ENCODE measurements at regions not wholly inside any gene's neighbourhood (a gene's known extent, or its start where the extent isn't known, plus 50 kb on each side); places are given as distances from the start of the nearest gene placed in this dataset.
"Not testable (repeated sequence)": the region's sequence is repeated elsewhere in the genome, so short reads cannot be mapped to it uniquely, and the experiment has no call there.

- DNase-seq = not testable (repeated sequence)
Measured at GRCh38 chr10:59053502-59053901, 122.9 kb upstream of the PHYHIPL start.

DNA sequence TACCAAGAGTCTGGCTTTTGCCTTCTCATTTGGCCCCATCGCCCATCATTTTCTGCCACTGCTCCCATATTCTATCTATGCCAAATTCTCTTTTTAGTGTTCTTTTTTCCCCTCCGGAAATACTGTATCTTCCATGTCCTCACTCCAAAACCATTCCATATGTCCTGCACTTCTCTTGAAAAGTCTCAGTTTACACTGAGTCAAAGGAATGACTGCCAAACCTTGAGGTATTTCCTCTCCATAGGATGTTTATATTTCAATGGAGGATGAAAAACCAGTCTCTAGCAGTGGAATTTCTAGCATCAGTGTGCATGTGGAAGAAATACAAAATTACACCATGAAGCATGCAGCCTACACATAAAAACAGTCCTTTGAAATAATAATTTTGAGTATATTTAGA, 121.4 kb upstream of the PHYHIPL start:
- DNase-seq = no peak

- DNase-seq = no peak
Measured at GRCh38 chr10:59057345-59057744, 119.1 kb upstream of the PHYHIPL start.

GRCh38 chr10:59060852-59061251, 115.6 kb upstream of the PHYHIPL start:
- no peak for DNase-seq

- DNase-seq = no peak
Measured at GRCh38 chr10:59063491-59063890, 113.0 kb upstream of the PHYHIPL start.

- no peak for DNase-seq
Measured at GRCh38 chr10:59064080-59064692, 112.3 kb upstream of the PHYHIPL start.

- DNase-seq = no peak
Measured at GRCh38 chr10:59064759-59065539, 111.5 kb upstream of the PHYHIPL start.

DNA sequence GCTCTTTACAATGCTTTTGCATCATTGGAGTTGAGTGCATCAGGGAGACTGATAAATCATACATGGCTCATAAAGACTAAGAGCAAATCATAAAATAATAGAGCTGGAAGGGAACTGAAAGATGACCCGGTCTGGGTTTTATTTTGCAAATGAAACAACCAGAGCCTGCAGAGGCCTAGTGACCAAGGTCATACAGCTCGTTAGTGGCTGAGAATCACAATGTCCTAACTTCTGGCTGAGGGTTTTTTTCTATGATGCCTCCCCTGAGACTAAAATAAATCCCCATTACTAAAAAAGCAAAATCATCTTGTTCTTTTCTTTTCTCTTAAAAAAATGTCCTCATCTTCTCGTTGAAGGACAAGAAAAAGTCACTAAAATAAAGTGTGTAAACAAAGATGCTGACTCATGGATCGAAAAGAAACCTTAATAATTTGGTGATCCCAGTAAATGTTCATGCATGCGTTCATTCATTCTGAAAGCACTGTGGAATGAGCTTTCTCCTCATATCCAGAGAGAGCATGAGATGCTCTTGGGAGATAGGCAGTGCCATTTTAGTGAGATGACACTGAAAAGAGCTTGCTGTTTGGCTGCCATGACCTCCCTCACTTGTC, 107.8 kb upstream of the PHYHIPL start:
- DNase-seq = no peak

DNA sequence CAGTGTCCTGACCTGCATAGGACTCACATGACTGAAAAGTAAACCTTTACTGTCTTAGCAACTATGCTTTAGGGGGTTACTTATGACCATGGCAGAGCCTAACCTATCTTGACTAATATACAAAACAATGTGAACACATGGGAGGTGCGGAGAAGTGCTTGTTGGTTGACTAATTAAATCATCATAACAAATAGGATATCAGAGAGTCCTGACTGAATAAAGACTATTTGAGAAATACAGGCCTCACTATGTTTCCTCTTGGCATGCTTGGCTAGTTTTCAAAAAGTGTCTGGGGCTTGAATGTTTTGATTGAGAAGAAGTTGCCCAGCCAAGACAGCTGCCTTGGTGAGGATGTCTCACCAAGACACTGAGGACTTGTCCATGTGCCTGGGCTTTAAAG, 104.4 kb upstream of the PHYHIPL start:
- DNase-seq = no peak

- no peak for DNase-seq
Measured at GRCh38 chr10:59073456-59074053, 102.9 kb upstream of the PHYHIPL start.

- DNase-seq = no peak
Measured at GRCh38 chr10:59075576-59075975, 100.9 kb upstream of the PHYHIPL start.

- DNase-seq = no peak
Measured at GRCh38 chr10:59077855-59078254, 98.6 kb upstream of the PHYHIPL start.

- DNase-seq = no peak
Measured at GRCh38 chr10:59078978-59079377, 97.5 kb upstream of the PHYHIPL start.

- no peak for DNase-seq
Measured at GRCh38 chr10:59079386-59080226, 96.8 kb upstream of the PHYHIPL start.

DNA sequence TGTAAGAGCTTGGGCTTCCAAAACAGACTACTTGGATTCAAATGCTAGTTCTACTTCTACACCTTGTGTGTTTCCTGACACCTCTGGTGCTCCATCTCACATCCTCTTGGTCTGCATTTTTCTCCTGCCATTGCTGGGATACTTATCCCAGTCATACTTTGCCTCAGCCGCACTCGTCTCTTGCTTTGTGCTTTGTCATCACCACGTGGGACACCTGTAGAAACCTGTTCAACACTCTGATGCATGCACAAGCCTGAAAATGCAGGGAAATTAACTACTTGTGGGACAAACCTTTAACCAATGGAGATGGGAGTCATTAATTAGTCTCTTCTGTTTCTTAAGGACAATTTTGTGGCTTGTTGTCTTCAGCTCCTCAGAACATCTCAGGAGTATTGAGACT, 94.2 kb upstream of the PHYHIPL start:
- DNase-seq = no peak

GRCh38 chr10:59085054-59085453, 91.4 kb upstream of the PHYHIPL start:
- no peak for DNase-seq

GRCh38 chr10:59085711-59086502, 90.5 kb upstream of the PHYHIPL start:
- DNase-seq = no peak

DNA sequence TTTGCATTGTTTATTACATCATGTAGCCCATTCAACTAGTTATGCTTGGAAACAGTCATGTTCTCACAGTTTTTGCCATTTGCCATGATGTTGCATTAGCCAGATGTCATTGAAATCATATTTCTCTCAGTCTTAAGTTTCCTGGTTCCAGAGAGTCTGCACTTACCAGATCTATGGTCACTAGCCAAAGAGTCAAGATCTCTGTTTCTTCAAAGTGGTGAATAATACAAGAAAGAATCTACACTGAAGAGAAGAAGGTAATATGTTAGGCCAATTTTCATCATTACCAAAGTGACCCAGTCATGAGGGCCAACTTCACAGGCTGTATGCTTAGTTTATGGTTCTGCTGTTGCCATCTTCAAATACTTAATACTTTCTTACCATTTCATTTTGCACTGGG, 89.0 kb upstream of the PHYHIPL start:
- no peak for DNase-seq

DNA sequence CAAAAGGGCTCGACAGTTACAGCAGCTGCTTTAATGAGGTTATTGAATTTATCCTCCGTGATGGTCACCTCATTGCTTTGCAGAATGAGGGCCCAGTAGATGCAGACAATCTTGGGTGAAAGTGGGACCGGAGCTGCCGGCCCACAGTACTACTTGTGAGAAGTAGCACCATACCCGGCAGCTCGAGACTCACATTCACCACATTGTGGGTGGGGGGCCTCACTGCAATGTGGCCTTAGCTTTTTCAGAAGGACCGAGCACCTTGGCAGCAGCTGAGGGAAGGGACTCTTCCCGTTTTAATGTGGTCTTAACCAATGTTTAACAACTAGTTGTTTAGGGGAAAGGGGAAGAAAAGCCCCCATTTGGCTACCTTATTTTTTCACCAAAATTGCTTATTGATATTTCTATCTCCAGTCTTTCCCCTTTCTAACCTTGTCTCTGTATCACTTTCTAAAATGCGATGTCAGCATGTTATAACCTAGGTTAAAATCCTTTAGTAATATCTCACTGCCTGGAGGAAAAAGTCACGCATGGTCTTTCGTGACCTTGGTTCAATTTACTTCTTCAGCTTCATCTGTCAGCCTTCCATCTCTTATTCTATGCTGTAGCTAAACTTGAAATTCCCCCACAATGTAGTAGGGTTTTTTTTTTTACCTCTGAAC, 87.4 kb upstream of the PHYHIPL start:
- no peak for DNase-seq

DNA sequence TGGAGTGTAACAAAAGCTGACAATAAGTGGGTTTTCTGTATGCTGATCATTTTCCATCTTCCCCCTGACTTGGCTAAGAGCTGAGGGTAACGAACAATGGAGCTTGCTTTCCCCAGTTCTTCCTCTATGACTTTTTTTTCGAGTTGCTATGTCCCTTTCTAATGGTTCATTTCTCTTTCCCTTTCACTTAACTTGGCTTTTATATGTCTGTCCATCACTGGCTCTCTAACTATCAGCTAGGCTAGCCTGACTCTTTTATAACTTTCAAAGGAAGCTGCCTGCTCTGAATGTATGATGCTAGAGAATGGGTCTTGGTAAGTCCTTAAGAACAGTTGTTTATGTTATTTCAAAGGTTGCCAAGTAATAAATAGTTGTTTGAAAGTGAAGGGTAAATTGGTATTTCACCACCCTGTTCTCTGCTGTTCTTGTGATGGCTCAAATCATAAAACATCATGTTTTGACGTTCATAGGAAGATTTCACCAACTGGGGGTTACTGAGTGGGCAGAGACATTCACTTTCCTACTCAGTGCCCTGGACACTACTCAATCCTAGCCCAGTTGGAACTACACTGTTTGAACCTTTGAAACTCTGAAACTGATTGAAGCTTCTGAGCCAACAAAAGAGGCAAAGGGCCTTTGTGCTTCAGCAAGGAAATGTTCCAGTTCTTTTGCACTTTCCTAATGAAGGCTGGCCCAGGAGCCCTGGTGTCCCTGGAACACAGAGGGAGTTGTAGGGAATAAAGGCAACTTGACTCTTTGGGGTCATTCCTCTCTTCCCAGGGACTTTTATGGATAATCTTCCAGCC, 85.4 kb upstream of the PHYHIPL start:
- DNase-seq = no peak

GRCh38 chr10:59093461-59093860, 83.0 kb upstream of the PHYHIPL start:
- DNase-seq = no peak
